GM21717 (cell line): ENCODE measurements at regions not wholly inside any gene's neighbourhood (a gene's known extent, or its start where the extent isn't known, plus 50 kb on each side); places are given as distances from the start of the nearest gene placed in this dataset.
A peak's percentile ranks its signal among the peaks of the same experiment; 100 is the strongest.
"Not testable (repeated sequence)": the region's sequence is repeated elsewhere in the genome, so short reads cannot be mapped to it uniquely, and the experiment has no call there.

Experiments
- ATAC-seq: cut with Tn5 transposase; IDR thresholded peaks from one replicate; pipeline ENCODE4 v1.9.1; 2021; ENCODE audit warnings: mild to moderate bottlenecking, moderate library complexity; ENCODE audit not compliant: unreplicated experiment

- peak; percentile 59 for ATAC-seq
These were observed 496.9 kb upstream of the LRRC7 start for GRCh38 chr1:69070660-69071373.

GRCh38 chr1:69073176-69073575 lies 494.5 kb upstream of the LRRC7 start:
- no peak for ATAC-seq

- no peak for ATAC-seq
These were observed 491.1 kb upstream of the LRRC7 start for GRCh38 chr1:69076631-69077030.

- no peak for ATAC-seq
These were observed 490.5 kb upstream of the LRRC7 start for GRCh38 chr1:69077198-69077597.

GRCh38 chr1:69077633-69078032 lies 490.1 kb upstream of the LRRC7 start:
- no peak for ATAC-seq

- no peak for ATAC-seq
These were observed 486.1 kb upstream of the LRRC7 start for GRCh38 chr1:69081668-69082067.

GRCh38 chr1:69082312-69082711 lies 485.4 kb upstream of the LRRC7 start:
- no peak for ATAC-seq

GRCh38 chr1:69086148-69086547 lies 481.6 kb upstream of the LRRC7 start:
- ATAC-seq = no peak

GRCh38 chr1:69088571-69088970 lies 479.2 kb upstream of the LRRC7 start:
- ATAC-seq = no peak

- no peak for ATAC-seq
These were observed 477.6 kb upstream of the LRRC7 start for GRCh38 chr1:69090170-69090569.

- ATAC-seq = no peak
These were observed 477.0 kb upstream of the LRRC7 start for GRCh38 chr1:69090752-69091151.

- not testable (repeated sequence) for ATAC-seq
These were observed 465.7 kb upstream of the LRRC7 start for GRCh38 chr1:69102058-69102457.

GRCh38 chr1:69103213-69103612 lies 464.5 kb upstream of the LRRC7 start:
- no peak for ATAC-seq

GRCh38 chr1:69103705-69104385 lies 463.9 kb upstream of the LRRC7 start:
- ATAC-seq = no peak

GRCh38 chr1:69104894-69105293 lies 462.8 kb upstream of the LRRC7 start:
- ATAC-seq = no peak

GRCh38 chr1:69109277-69109676 lies 458.4 kb upstream of the LRRC7 start:
- ATAC-seq = no peak

- ATAC-seq = no peak
These were observed 456.9 kb upstream of the LRRC7 start for GRCh38 chr1:69110851-69111250.

- ATAC-seq = not testable (repeated sequence)
These were observed 447.5 kb upstream of the LRRC7 start for GRCh38 chr1:69120126-69120741.

GRCh38 chr1:69120817-69121216 lies 446.9 kb upstream of the LRRC7 start:
- ATAC-seq = no peak

- ATAC-seq = no peak
These were observed 446.0 kb upstream of the LRRC7 start for GRCh38 chr1:69121723-69122122.

GRCh38 chr1:69122373-69122772 lies 445.3 kb upstream of the LRRC7 start:
- no peak for ATAC-seq

GRCh38 chr1:69123486-69123885 lies 444.2 kb upstream of the LRRC7 start:
- no peak for ATAC-seq
